MM.1S (cell line): ENCODE measurements at regions not wholly inside any gene's neighbourhood (a gene's known extent, or its start where the extent isn't known, plus 50 kb on each side); places are given as distances from the start of the nearest gene placed in this dataset.

ENCODE experiments used
- EZH2 ChIP-seq: fragments of 300-600 bp; sonication (generic); optimal IDR thresholded peaks from 2 replicates; pipeline ENCODE3; 2017; ENCODE audit warnings: low read depth, mild to moderate bottlenecking, antibody characterized with exemption, low read length, mixed read lengths
- TF ChIP-seq, protein P1 (sequence below): fragments of 300-600 bp; sonication (generic); IDR thresholded peaks from 2 replicates; pipeline ENCODE4 v1.5.1; 2016; ENCODE audit warnings: antibody characterized with exemption, low read length, mixed read lengths

DNA sequence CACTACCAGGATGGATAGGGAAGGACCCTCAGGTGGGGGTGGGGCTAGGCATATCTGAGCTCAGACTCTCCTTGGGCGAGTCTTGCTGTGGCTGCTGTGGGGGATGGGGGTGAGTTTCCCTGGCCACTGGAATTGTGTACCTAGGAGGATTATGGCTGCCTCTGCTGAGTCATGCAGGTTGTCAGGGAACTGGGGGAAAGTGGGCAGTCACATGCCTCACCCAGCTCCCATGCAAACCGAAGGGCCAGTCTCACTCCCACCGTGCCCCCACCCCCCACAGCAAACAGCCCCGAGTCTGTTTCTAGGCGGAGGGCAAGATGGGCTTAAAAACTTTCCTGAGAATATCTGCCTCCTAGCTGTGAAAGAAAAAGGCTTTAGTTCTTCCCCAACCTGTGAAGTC lies 210.3 kb upstream of the FERMT1 start:
- TF ChIP-seq EZH2: no peak
- TF ChIP-seq, protein P1, sequence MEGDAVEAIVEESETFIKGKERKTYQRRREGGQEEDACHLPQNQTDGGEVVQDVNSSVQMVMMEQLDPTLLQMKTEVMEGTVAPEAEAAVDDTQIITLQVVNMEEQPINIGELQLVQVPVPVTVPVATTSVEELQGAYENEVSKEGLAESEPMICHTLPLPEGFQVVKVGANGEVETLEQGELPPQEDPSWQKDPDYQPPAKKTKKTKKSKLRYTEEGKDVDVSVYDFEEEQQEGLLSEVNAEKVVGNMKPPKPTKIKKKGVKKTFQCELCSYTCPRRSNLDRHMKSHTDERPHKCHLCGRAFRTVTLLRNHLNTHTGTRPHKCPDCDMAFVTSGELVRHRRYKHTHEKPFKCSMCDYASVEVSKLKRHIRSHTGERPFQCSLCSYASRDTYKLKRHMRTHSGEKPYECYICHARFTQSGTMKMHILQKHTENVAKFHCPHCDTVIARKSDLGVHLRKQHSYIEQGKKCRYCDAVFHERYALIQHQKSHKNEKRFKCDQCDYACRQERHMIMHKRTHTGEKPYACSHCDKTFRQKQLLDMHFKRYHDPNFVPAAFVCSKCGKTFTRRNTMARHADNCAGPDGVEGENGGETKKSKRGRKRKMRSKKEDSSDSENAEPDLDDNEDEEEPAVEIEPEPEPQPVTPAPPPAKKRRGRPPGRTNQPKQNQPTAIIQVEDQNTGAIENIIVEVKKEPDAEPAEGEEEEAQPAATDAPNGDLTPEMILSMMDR: no peak
